Uterus (tissue), 2 donors: ENCODE measurements at regions not wholly inside any gene's neighbourhood (a gene's known extent, or its start where the extent isn't known, plus 50 kb on each side); places are given as distances from the start of the nearest gene placed in this dataset.

Source experiments
- CTCF ChIP-seq, 4 experiments: fragments of 200-600 bp in 2 of 4; fragments of 450-650 bp in 2 of 4; sonication (generic) in 2 of 4; IDR thresholded peaks; one replicate each; pipeline ENCODE4 v1.5.1; 2016 to 2019; ENCODE audit warnings: antibody characterized with exemption in 4 of 4, mild to moderate bottlenecking in 2 of 4, moderate library complexity in 1 of 4
- POLR2A ChIP-seq, 2 donors: fragments of 450-650 bp; IDR thresholded peaks; one replicate each; pipeline ENCODE4 v1.6.1; 2016; ENCODE audit warnings: antibody characterized with exemption in 2 of 2, mild to moderate bottlenecking in 1 of 2, moderate library complexity in 1 of 2

DNA sequence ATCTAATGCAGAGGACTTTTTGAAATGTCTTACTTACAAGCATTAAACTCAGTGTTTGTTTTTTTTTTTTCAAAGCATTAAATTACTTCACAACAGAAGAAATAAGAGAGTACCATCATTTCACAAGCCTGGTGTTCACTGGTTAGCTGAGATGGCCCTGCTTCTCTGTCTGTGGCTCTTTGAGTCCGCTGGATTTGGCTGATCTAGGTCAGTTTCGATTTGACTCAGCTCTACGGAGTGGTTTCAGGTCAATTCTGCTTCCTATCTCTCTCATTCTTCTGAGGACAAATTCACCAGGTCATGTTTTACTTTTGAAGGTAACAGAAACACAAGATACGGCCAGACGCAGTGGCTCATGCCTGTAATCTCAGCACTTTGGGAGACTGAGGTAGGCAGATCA, 1066.1 kb downstream of the FLRT2 start:
- TF ChIP-seq CTCF (IDR thresholded peaks at IDR 0.05) (no peak), POLR2A (IDR thresholded peaks at IDR 0.05) (no peak)
